HCT116 (cell line): ENCODE measurements at regions not wholly inside any gene's neighbourhood (a gene's known extent, or its start where the extent isn't known, plus 50 kb on each side); places are given as distances from the start of the nearest gene placed in this dataset.

Experiments
- ATAC-seq: fragments of 200-7000 bp; cut with Tn5 transposase; 2 replicates; pipeline ENCODE4 v1.9.1; 2020; ENCODE audit warnings: mild to moderate bottlenecking, moderate library complexity
- BruUV-seq: library from RNA; stranded (reverse); fragments of 400-500 nt; replicated peaks from 2 replicates; lab custom pipeline; 2021; lab: Mats Ljungman, UMichigan
- CTCF ChIA-PET: fragments of 300-600 bp; sonication (Branson Sonifier 250); formaldehyde crosslinking; loops from one replicate; lab custom pipeline; 2021; ENCODE audit warnings: antibody characterized with exemption; lab: Charles Lee
- POLR2A ChIA-PET: fragments of 300-600, 350-600 bp; sonication (Branson Sonifier 250); formaldehyde crosslinking; loops from one replicate; lab custom pipeline; 2021; ENCODE audit warnings: antibody characterized with exemption; lab: Charles Lee
- RAD21 ChIA-PET, 2 experiments: fragments of 300-600 bp; sonication (Branson Sonifier 250); formaldehyde crosslinking; loops; one replicate each; lab custom pipeline; 2023; ENCODE audit warnings: low total read pairs in 2 of 2; ENCODE audit not compliant: uncharacterized antibody in 2 of 2, unreplicated experiment in 2 of 2, low non-redundant PET in 1 of 2; lab: Charles Lee
- DNase-seq: peaks from one replicate; pipeline ENCODE4 v3.0.0-alpha.2; 2010; ENCODE audit warnings: low read depth, low spot score
- H2AFZ ChIP-seq: fragments of 200-600 bp; shearing (Covaris generic), sonication (generic); 2 replicates; pipeline ENCODE4 v1.6.1; 2017; ENCODE audit warnings: low read depth, mixed run types, mixed read lengths, antibody characterized with exemption, low read length; ENCODE audit not compliant: poor library complexity, severe bottlenecking
- H3K27ac ChIP-seq: 2 replicates; pipeline ENCODE4 v1.5.1; 2012; ENCODE audit warnings: low read depth, low read length
- H3K27me3 ChIP-seq: fragments of 200-600 bp; sonication (generic); 2 replicates; pipeline ENCODE4 v1.6.1; 2016; ENCODE audit warnings: mixed run types, low read length, mixed read lengths; ENCODE audit not compliant: insufficient read depth
- H3K36me3 ChIP-seq, 2 experiments: fragments of 200-500 bp in 1 of 2; fragments of 200-600 bp in 1 of 2; sonication (Bioruptor generic) in 1 of 2; sonication (generic) in 1 of 2; 2 replicates each; pipeline versions ENCODE4 v1.5.1 to v1.6.1; 2014 to 2016; ENCODE audit warnings: low read length in 2 of 2, inconsistent platforms in 1 of 2, mixed read lengths in 1 of 2, mixed run types in 1 of 2; ENCODE audit not compliant: insufficient read depth in 2 of 2, control insufficient read depth in 1 of 2
- H3K4me1 ChIP-seq, 2 experiments: fragments of 200-600 bp in 1 of 2; sonication (generic) in 1 of 2; 2 replicates each; pipeline versions ENCODE4 v1.5.1 to v1.6.1; 2012 to 2017; ENCODE audit warnings: low read length in 2 of 2, inconsistent platforms in 1 of 2, mild to moderate bottlenecking in 1 of 2, mixed read lengths in 1 of 2, mixed run types in 1 of 2, moderate library complexity in 1 of 2; ENCODE audit not compliant: insufficient read depth in 2 of 2, control insufficient read depth in 1 of 2
- H3K4me2 ChIP-seq: fragments of 200-600 bp; sonication (generic); 2 replicates; pipeline ENCODE4 v1.6.1; 2017; ENCODE audit warnings: mixed run types, low read length, mixed read lengths
- H3K4me3 ChIP-seq, 2 experiments: fragments of 200-600 bp in 1 of 2; sonication (generic) in 1 of 2; replicated peaks in 1 of 2; 2 replicates each; pipeline ENCODE4 v1.5.1; 2011 to 2016; ENCODE audit warnings: low read length in 2 of 2, control low read depth in 1 of 2, low read depth in 1 of 2, mild to moderate bottlenecking in 1 of 2, mixed read lengths in 1 of 2, mixed run types in 1 of 2
- H3K79me2 ChIP-seq: fragments of 200-600 bp; sonication (generic); 2 replicates; pipeline ENCODE4 v1.6.1; 2017; ENCODE audit warnings: mild to moderate bottlenecking, mixed run types, low read length, moderate library complexity, mixed read lengths; ENCODE audit not compliant: insufficient read depth
- H3K9ac ChIP-seq: fragments of 200-600 bp; sonication (generic); 2 replicates; pipeline ENCODE4 v1.6.1; 2016; ENCODE audit warnings: low read length, mixed read lengths
- H3K9me2 ChIP-seq: fragments of 200-600 bp; sonication (generic), shearing (Covaris generic); 2 replicates; pipeline ENCODE4 v1.6.1; 2017; ENCODE audit warnings: mixed run types, mild to moderate bottlenecking, moderate library complexity; ENCODE audit not compliant: insufficient read depth
- H3K9me3 ChIP-seq, 2 experiments: fragments of 200-500 bp in 1 of 2; fragments of 200-600 bp in 1 of 2; sonication (Bioruptor generic) in 1 of 2; sonication (generic) in 1 of 2; 2 replicates each; pipeline ENCODE4 v1.6.1; 2014 to 2017; ENCODE audit warnings: low read length in 2 of 2, mixed read lengths in 2 of 2, inconsistent platforms in 1 of 2, low read depth in 1 of 2, mild to moderate bottlenecking in 1 of 2, mixed run types in 1 of 2, moderate library complexity in 1 of 2; ENCODE audit not compliant: control insufficient read depth in 1 of 2, insufficient read depth in 1 of 2
- H4K20me1 ChIP-seq: fragments of 200-600 bp; sonication (generic), shearing (Covaris generic); 2 replicates; pipeline ENCODE4 v1.6.1; 2017; ENCODE audit warnings: mixed run types, mild to moderate bottlenecking, moderate library complexity; ENCODE audit not compliant: insufficient read depth
- CBX3 ChIP-seq: IDR thresholded peaks from 2 replicates; pipeline ENCODE4 v1.6.1; 2012; ENCODE audit warnings: low read depth
- CTCF ChIP-seq, 3 experiments: fragments of 200-600 bp in 1 of 3; sonication (generic) in 1 of 3; IDR thresholded peaks in 2 of 3; conservative IDR thresholded peaks in 1 of 3; 2 replicates each; pipeline ENCODE4 v1.5.1; 2012 to 2017; ENCODE audit warnings: low read depth in 2 of 3, low read length in 2 of 3, antibody characterized with exemption in 1 of 3, borderline replicate concordance in 1 of 3, control low read depth in 1 of 3, mild to moderate bottlenecking in 1 of 3, mixed read lengths in 1 of 3, mixed run types in 1 of 3, moderate library complexity in 1 of 3; ENCODE audit not compliant: insufficient read depth in 1 of 3
- EGR1 ChIP-seq: IDR thresholded peaks from 2 replicates; pipeline ENCODE4 v1.6.1; 2012; ENCODE audit warnings: low read depth
- FOSL1 ChIP-seq: IDR thresholded peaks from 2 replicates; pipeline ENCODE4 v1.6.1; 2012; ENCODE audit warnings: low read depth
- POLR2A ChIP-seq: IDR thresholded peaks from 2 replicates; pipeline ENCODE4 v1.7.0; 2011; ENCODE audit warnings: borderline replicate concordance; ENCODE audit not compliant: insufficient read depth, insufficient read length; ENCODE audit errors: extremely low read depth
- POLR2AphosphoS5 ChIP-seq: IDR thresholded peaks from 2 replicates; pipeline ENCODE4 v1.6.1; 2011; ENCODE audit warnings: mild to moderate bottlenecking, low read depth, low read length, moderate library complexity
- RAD21 ChIP-seq: IDR thresholded peaks from 2 replicates; pipeline ENCODE4 v1.6.1; 2012; ENCODE audit warnings: low read depth, mild to moderate bottlenecking
- REST ChIP-seq: IDR thresholded peaks from 2 replicates; pipeline ENCODE4 v1.6.1; 2012; ENCODE audit warnings: low read depth
- SIN3A ChIP-seq: IDR thresholded peaks from 2 replicates; pipeline ENCODE4 v1.6.1; 2012; ENCODE audit warnings: low read depth
- SRF ChIP-seq: IDR thresholded peaks from 2 replicates; pipeline ENCODE4 v1.6.1; 2012; ENCODE audit warnings: low read depth
- TCF7L2 ChIP-seq: IDR thresholded peaks from 2 replicates; pipeline ENCODE4 v1.7.0; 2011; ENCODE audit warnings: borderline replicate concordance, inconsistent platforms; ENCODE audit not compliant: insufficient read depth, insufficient read length; ENCODE audit errors: extremely low read depth
- YY1 ChIP-seq: IDR thresholded peaks from 2 replicates; pipeline ENCODE4 v1.6.1; 2011; ENCODE audit warnings: low read length, low read depth, moderate library complexity, mild to moderate bottlenecking; ENCODE audit not compliant: insufficient replicate concordance; ENCODE audit errors: extremely low read depth
- ZBTB33 ChIP-seq: IDR thresholded peaks from 2 replicates; pipeline ENCODE4 v1.6.1; 2011; ENCODE audit warnings: mild to moderate bottlenecking, low read length, moderate library complexity; ENCODE audit not compliant: insufficient replicate concordance; ENCODE audit errors: extremely low read depth
- ZNF274 ChIP-seq: fragments of 200-500 bp; sonication (Bioruptor generic); IDR thresholded peaks from 2 replicates; pipeline ENCODE4 v1.6.1; 2014; ENCODE audit warnings: mild to moderate bottlenecking, low read depth, low read length, inconsistent platforms
- intact Hi-C: fragments of 100-400 bp; cut with micrococcal nuclease; formaldehyde crosslinking; loops from 2 replicates; pipeline ENCODE4 v1.10.0; 2022

GRCh38 chr12:88255224-88255623 lies 113.1 kb downstream of the TMTC3 start:
- H3K36me3 ChIP-seq: no peaks in the 10 kb centered on the region
- no peaks in the 10 kb centered on the region for H3K27me3 ChIP-seq
- no peaks in the 10 kb centered on the region for H3K4me1 ChIP-seq
- H3K4me3 ChIP-seq: no peak overlapping the region
- CTCF ChIA-PET: no interaction called here
- no peaks in the 10 kb centered on the region for H4K20me1 ChIP-seq
- no peak for ATAC-seq
- no peak overlapping the region for H3K4me2 ChIP-seq
- H3K9me2 ChIP-seq: no peaks in the 10 kb centered on the region
- intact Hi-C loops: no loop called here
- H3K9ac ChIP-seq: no peak overlapping the region
- H3K79me2 ChIP-seq: no peaks in the 10 kb centered on the region
- no peaks in the 10 kb centered on the region for H3K9me3 ChIP-seq
- no peak overlapping the region for H3K27ac ChIP-seq
- no TSS peak for BruUV-seq
- no peak overlapping the region for H2AFZ ChIP-seq
- RAD21 ChIA-PET: no interaction called here
- POLR2A ChIA-PET: no interaction called here
- TF ChIP-seq SRF (no peak), YY1 (no peak)
- TF ChIP-seq, all 23 proteins: peak for 0
- no peak for DNase-seq

- H3K27me3 ChIP-seq: no peaks in the 10 kb centered on the region
- RAD21 ChIA-PET: no interaction called here
- POLR2A ChIA-PET: no interaction called here
- no peak for DNase-seq
- no peak overlapping the region for H3K9ac ChIP-seq
- H3K27ac ChIP-seq: no peak overlapping the region
- ATAC-seq: no peak
- H3K9me2 ChIP-seq: no peaks in the 10 kb centered on the region
- CTCF ChIA-PET: no interaction called here
- BruUV-seq: no TSS peak
- H4K20me1 ChIP-seq: no peaks in the 10 kb centered on the region
- no peak overlapping the region for H3K4me2 ChIP-seq
- H3K36me3 ChIP-seq: no peaks in the 10 kb centered on the region
- no peak overlapping the region for H3K4me3 ChIP-seq
- H3K4me1 ChIP-seq: no peaks in the 10 kb centered on the region
- H3K79me2 ChIP-seq: no peaks in the 10 kb centered on the region
- H2AFZ ChIP-seq: no peak overlapping the region
- no peaks in the 10 kb centered on the region for H3K9me3 ChIP-seq
- intact Hi-C loops: no loop called here
- TF ChIP-seq FOSL1 (no peak), POLR2AphosphoS5 (no peak), CBX3 (no peak), TCF7L2 (no peak), POLR2A (no peak), EGR1 (no peak), ZNF274 (no peak), SIN3A (no peak), RAD21 (no peak), ZBTB33 (no peak), CTCF (IDR thresholded peaks at IDR 0.05 in 2 of 3, conservative IDR thresholded peaks at IDR 0.05 in 1 of 3; ENCODE audit: borderline replicate concordance in 1 of 3, insufficient read depth in 1 of 3, low read depth in 2 of 3, low read length in 2 of 3) (no peak), REST (no peak)
Measured at GRCh38 chr12:88255847-88256246, 113.7 kb downstream of the TMTC3 start.
